ENCODE measurements at regions not wholly inside any gene's neighbourhood (a gene's known extent, or its start where the extent isn't known, plus 50 kb on each side); places are given as distances from the start of the nearest gene placed in this dataset.

DNA sequence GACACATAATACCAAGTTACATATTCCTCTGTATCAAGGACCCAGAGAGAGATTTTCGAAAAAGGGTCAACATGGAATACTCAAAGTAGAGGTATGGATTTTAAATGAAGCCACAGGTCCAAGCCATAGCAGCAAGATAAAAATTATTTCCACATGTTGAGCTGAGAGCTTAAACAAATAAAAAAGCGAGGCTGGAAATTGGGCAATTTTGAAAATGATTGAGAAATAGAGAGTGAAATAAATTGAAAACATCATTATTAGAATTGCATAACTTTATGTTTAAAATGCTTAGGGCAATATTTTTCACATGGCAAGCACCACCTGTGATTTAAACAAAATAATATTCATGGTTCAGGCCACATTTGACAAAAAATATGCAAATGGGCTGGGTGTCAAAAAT is 1251.0 kb upstream of the USP15 start:
- no peak for DNase-seq (ENCODE audit: low spot score)
- ChIA-PET POLR2A (no interaction called here), CTCF (no interaction called here)
- H3K4me3 Mint-ChIP-seq = no peak overlapping the region
- H3K4me1 Mint-ChIP-seq = no peaks in the 10 kb centered on the region
- H3K9me3 Mint-ChIP-seq = 0 out of 2 replicates have a peak, but pooled peaks cover under 1% of the 10 kb centered on the region
- H3K36me3 Mint-ChIP-seq = no peaks in the 10 kb centered on the region
- H3K27ac Mint-ChIP-seq = no peak overlapping the region
- no peaks in the 10 kb centered on the region for H3K27me3 Mint-ChIP-seq (ENCODE audit: low read depth)
- TF ChIP-seq TEAD1 (CRISPR knock-in tag; IDR thresholded peaks at IDR 0.05) (no peak), SMAD3 (CRISPR knock-in tag; IDR thresholded peaks at IDR 0.05; ENCODE audit: borderline replicate concordance) (no peak), ERG (CRISPR knock-in tag; IDR thresholded peaks at IDR 0.05) (no peak), IRF2 (CRISPR knock-in tag; IDR thresholded peaks at IDR 0.05; ENCODE audit: borderline replicate concordance, low read depth) (no peak), TP53 (CRISPR knock-in tag; IDR thresholded peaks at IDR 0.05) (no peak), JAZF1 (CRISPR knock-in tag; IDR thresholded peaks at IDR 0.05) (no peak), TEAD4 (CRISPR knock-in tag; IDR thresholded peaks at IDR 0.05) (no peak), ZNF138 (CRISPR knock-in tag; conservative IDR thresholded peaks at IDR 0.05) (no peak)
- TF ChIP-seq, protein P1, sequence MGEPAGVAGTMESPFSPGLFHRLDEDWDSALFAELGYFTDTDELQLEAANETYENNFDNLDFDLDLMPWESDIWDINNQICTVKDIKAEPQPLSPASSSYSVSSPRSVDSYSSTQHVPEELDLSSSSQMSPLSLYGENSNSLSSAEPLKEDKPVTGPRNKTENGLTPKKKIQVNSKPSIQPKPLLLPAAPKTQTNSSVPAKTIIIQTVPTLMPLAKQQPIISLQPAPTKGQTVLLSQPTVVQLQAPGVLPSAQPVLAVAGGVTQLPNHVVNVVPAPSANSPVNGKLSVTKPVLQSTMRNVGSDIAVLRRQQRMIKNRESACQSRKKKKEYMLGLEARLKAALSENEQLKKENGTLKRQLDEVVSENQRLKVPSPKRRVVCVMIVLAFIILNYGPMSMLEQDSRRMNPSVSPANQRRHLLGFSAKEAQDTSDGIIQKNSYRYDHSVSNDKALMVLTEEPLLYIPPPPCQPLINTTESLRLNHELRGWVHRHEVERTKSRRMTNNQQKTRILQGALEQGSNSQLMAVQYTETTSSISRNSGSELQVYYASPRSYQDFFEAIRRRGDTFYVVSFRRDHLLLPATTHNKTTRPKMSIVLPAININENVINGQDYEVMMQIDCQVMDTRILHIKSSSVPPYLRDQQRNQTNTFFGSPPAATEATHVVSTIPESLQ (CRISPR knock-in tag; IDR thresholded peaks at IDR 0.05) = no peak
- TF ChIP-seq, protein P2, sequence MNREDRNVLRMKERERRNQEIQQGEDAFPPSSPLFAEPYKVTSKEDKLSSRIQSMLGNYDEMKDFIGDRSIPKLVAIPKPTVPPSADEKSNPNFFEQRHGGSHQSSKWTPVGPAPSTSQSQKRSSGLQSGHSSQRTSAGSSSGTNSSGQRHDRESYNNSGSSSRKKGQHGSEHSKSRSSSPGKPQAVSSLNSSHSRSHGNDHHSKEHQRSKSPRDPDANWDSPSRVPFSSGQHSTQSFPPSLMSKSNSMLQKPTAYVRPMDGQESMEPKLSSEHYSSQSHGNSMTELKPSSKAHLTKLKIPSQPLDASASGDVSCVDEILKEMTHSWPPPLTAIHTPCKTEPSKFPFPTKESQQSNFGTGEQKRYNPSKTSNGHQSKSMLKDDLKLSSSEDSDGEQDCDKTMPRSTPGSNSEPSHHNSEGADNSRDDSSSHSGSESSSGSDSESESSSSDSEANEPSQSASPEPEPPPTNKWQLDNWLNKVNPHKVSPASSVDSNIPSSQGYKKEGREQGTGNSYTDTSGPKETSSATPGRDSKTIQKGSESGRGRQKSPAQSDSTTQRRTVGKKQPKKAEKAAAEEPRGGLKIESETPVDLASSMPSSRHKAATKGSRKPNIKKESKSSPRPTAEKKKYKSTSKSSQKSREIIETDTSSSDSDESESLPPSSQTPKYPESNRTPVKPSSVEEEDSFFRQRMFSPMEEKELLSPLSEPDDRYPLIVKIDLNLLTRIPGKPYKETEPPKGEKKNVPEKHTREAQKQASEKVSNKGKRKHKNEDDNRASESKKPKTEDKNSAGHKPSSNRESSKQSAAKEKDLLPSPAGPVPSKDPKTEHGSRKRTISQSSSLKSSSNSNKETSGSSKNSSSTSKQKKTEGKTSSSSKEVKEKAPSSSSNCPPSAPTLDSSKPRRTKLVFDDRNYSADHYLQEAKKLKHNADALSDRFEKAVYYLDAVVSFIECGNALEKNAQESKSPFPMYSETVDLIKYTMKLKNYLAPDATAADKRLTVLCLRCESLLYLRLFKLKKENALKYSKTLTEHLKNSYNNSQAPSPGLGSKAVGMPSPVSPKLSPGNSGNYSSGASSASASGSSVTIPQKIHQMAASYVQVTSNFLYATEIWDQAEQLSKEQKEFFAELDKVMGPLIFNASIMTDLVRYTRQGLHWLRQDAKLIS (CRISPR knock-in tag; IDR thresholded peaks at IDR 0.05; ENCODE audit: borderline replicate concordance) = no peak
- TF ChIP-seq, protein P3, sequence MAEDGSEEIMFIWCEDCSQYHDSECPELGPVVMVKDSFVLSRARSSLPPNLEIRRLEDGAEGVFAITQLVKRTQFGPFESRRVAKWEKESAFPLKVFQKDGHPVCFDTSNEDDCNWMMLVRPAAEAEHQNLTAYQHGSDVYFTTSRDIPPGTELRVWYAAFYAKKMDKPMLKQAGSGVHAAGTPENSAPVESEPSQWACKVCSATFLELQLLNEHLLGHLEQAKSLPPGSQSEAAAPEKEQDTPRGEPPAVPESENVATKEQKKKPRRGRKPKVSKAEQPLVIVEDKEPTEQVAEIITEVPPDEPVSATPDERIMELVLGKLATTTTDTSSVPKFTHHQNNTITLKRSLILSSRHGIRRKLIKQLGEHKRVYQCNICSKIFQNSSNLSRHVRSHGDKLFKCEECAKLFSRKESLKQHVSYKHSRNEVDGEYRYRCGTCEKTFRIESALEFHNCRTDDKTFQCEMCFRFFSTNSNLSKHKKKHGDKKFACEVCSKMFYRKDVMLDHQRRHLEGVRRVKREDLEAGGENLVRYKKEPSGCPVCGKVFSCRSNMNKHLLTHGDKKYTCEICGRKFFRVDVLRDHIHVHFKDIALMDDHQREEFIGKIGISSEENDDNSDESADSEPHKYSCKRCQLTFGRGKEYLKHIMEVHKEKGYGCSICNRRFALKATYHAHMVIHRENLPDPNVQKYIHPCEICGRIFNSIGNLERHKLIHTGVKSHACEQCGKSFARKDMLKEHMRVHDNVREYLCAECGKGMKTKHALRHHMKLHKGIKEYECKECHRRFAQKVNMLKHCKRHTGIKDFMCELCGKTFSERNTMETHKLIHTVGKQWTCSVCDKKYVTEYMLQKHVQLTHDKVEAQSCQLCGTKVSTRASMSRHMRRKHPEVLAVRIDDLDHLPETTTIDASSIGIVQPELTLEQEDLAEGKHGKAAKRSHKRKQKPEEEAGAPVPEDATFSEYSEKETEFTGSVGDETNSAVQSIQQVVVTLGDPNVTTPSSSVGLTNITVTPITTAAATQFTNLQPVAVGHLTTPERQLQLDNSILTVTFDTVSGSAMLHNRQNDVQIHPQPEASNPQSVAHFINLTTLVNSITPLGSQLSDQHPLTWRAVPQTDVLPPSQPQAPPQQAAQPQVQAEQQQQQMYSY (CRISPR knock-in tag; IDR thresholded peaks at IDR 0.05) = no peak
- no peak for ATAC-seq

GRCh38 chr12:61011767-61012423 is 1248.3 kb upstream of the USP15 start:
- Mint-ChIP-seq H3K4me1 (peaks cover 5% of the 10 kb centered on the region; the same call in 1 of the 2 replicates), H3K27me3 (ENCODE audit: low read depth) (no peaks in the 10 kb centered on the region), H3K9me3 (no peaks in the 10 kb centered on the region), H3K27ac (no peak overlapping the region), H3K4me3 (no peak overlapping the region), H3K36me3 (no peaks in the 10 kb centered on the region)
- DNase-seq (ENCODE audit: low spot score) = no peak
- CTCF ChIA-PET = no interaction called here
- no peak for ATAC-seq
- POLR2A ChIA-PET = no interaction called here
- TF ChIP-seq NFE2L1 (CRISPR knock-in tag; IDR thresholded peaks at IDR 0.05) = no peak
- no peak for TF ChIP-seq TCF7 (CRISPR knock-in tag; IDR thresholded peaks at IDR 0.05; ENCODE audit: low read depth)
- no peak for TF ChIP-seq GTF2I (CRISPR knock-in tag; conservative IDR thresholded peaks at IDR 0.05)
- no peak for TF ChIP-seq GABPB1 (CRISPR knock-in tag; IDR thresholded peaks at IDR 0.05)
- TF ChIP-seq ZNF121 (CRISPR knock-in tag; IDR thresholded peaks at IDR 0.05) = no peak
- TF ChIP-seq ESRRA (CRISPR knock-in tag; IDR thresholded peaks at IDR 0.05; ENCODE audit: borderline replicate concordance) = no peak
- TF ChIP-seq, protein P4, sequence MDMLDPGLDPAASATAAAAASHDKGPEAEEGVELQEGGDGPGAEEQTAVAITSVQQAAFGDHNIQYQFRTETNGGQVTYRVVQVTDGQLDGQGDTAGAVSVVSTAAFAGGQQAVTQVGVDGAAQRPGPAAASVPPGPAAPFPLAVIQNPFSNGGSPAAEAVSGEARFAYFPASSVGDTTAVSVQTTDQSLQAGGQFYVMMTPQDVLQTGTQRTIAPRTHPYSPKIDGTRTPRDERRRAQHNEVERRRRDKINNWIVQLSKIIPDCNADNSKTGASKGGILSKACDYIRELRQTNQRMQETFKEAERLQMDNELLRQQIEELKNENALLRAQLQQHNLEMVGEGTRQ (CRISPR knock-in tag; IDR thresholded peaks at IDR 0.05) = no peak
- TF ChIP-seq, protein P5, sequence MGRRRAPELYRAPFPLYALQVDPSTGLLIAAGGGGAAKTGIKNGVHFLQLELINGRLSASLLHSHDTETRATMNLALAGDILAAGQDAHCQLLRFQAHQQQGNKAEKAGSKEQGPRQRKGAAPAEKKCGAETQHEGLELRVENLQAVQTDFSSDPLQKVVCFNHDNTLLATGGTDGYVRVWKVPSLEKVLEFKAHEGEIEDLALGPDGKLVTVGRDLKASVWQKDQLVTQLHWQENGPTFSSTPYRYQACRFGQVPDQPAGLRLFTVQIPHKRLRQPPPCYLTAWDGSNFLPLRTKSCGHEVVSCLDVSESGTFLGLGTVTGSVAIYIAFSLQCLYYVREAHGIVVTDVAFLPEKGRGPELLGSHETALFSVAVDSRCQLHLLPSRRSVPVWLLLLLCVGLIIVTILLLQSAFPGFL (CRISPR knock-in tag; IDR thresholded peaks at IDR 0.05; ENCODE audit: borderline replicate concordance) = no peak
